BJ (cell line): ENCODE measurements at regions not wholly inside any gene's neighbourhood (a gene's known extent, or its start where the extent isn't known, plus 50 kb on each side); places are given as distances from the start of the nearest gene placed in this dataset.

Experiments used
- CTCF ChIA-PET: fragments of 350-600 bp; formaldehyde crosslinking; extraction: SDS; loops from one replicate; lab custom pipeline; 2021; ENCODE audit warnings: antibody characterized with exemption, inconsistent platforms; lab: Yijun Ruan, JAX
- POLR2A ChIA-PET: fragments of 300-600 bp; sonication (Branson Sonifier 250); formaldehyde crosslinking; extraction: SDS; loops from one replicate; lab custom pipeline; 2021; ENCODE audit warnings: antibody characterized with exemption; lab: Charles Lee
- DNase-seq: peaks from one replicate; pipeline ENCODE4 v3.0.0-alpha.2; 2011; ENCODE audit warnings: low read depth
- H3K27me3 ChIP-seq: 2 replicates; pipeline ENCODE4 v1.6.0; 2011; ENCODE audit warnings: low read length; ENCODE audit not compliant: control insufficient read depth, insufficient read depth
- H3K36me3 ChIP-seq: 2 replicates; pipeline ENCODE4 v1.5.1; 2011; ENCODE audit warnings: low read length; ENCODE audit not compliant: control insufficient read depth, insufficient read depth
- H3K4me3 ChIP-seq: 2 replicates; pipeline ENCODE4 v1.5.1; 2011; ENCODE audit warnings: low read depth, mild to moderate bottlenecking, control low read depth, low read length
- TF ChIP-seq, protein P1 (sequence below): IDR thresholded peaks from 2 replicates; pipeline ENCODE4 v1.5.1; 2011; ENCODE audit warnings: low read depth, mild to moderate bottlenecking, control low read depth, inconsistent platforms, low read length, moderate library complexity; ENCODE audit not compliant: insufficient read depth

DNA sequence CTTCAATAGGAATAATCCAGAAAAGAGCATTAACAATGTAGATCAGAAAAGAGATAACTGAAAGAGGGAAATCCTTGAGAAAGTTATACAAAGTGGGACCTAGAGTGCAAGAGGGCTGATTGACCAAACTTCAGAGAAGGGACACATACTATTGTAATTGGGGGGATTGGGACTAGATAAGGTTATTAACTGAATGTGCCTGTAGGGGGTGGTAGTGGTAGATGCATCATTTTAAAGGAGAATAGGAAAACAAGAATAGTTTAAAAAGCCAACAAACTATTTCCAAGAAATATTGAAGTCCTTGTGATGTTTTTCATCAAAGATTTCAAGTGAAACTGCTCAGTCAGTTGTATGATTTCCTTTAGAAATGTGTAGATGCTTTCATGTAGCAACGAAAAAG, 468.5 kb downstream of the TAF11L14 start:
- TF ChIP-seq, protein P1, sequence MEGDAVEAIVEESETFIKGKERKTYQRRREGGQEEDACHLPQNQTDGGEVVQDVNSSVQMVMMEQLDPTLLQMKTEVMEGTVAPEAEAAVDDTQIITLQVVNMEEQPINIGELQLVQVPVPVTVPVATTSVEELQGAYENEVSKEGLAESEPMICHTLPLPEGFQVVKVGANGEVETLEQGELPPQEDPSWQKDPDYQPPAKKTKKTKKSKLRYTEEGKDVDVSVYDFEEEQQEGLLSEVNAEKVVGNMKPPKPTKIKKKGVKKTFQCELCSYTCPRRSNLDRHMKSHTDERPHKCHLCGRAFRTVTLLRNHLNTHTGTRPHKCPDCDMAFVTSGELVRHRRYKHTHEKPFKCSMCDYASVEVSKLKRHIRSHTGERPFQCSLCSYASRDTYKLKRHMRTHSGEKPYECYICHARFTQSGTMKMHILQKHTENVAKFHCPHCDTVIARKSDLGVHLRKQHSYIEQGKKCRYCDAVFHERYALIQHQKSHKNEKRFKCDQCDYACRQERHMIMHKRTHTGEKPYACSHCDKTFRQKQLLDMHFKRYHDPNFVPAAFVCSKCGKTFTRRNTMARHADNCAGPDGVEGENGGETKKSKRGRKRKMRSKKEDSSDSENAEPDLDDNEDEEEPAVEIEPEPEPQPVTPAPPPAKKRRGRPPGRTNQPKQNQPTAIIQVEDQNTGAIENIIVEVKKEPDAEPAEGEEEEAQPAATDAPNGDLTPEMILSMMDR, result no peak
- POLR2A ChIA-PET, result no interaction called here
- CTCF ChIA-PET, result no interaction called here

DNA sequence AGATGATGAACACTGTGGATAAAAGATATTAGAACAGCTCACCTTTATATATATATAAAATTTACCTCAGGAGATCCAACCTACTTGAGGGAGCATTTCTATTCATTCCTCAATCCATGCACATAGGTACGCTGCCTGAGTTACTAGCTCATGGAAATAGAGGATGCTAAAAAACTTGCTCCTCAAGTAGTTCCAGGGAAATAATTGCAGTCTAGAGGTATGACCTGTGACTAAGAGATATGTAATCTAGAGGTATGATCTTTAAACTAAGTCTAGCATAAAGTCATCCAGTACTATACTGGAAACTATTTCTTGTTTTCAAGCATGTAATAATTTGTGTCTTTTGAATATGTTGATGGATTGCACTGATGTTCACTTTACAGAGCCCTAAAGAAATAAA, 471.2 kb downstream of the TAF11L14 start:
- ChIA-PET CTCF (interaction anchor here (0.7 kb wide), 1 partner anchor 18 kb away, joined by 3 read pairs; no protein-coding TSS in a partner anchor), POLR2A (no interaction called here)
- H3K27me3 ChIP-seq, result no peaks in the 10 kb centered on the region
- H3K4me3 ChIP-seq, result no peak overlapping the region
- no peaks in the 10 kb centered on the region for H3K36me3 ChIP-seq
- DNase-seq, result no peak
- TF ChIP-seq, protein P1, result no peak

More for the DNA sequence above, 468.5 kb downstream of the TAF11L14 start:
- DNase-seq, result no peak
- H3K27me3 ChIP-seq, result no peaks in the 10 kb centered on the region
- H3K4me3 ChIP-seq, result no peak overlapping the region
- no peaks in the 10 kb centered on the region for H3K36me3 ChIP-seq

DNA sequence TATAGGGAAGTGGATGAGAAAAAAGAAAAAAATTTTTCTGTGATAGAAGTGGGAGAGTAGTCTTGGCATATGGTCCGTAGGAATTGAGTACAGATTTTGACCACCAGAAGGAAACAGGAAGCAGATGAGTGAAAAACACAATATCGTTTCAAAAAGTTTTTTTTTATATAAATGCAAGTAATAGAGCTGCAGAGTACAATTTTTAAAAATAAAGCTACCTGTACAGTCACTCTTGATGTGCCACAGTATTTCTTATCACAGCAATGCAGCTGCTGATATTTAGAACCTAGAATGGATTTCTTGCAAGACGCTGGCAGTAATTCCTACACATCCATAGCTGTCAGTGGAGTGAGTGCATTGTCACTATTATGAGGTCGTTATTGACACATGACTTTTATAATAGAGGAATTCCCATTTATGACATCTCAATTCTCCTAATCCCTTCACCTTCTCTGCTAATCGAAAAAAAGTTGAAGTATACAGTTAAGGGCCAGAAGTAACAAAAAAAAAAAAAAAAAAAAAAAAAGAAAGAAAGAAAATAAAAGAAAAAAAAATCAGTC, 477.7 kb downstream of the TAF11L14 start:
- Histone ChIP-seq H3K36me3 (no peaks in the 10 kb centered on the region), H3K27me3 (no peaks in the 10 kb centered on the region), H3K4me3 (no peak overlapping the region)
- DNase-seq, result no peak
- CTCF ChIA-PET, result no interaction called here
- TF ChIP-seq, protein P1, result no peak
- POLR2A ChIA-PET, result no interaction called here

DNA sequence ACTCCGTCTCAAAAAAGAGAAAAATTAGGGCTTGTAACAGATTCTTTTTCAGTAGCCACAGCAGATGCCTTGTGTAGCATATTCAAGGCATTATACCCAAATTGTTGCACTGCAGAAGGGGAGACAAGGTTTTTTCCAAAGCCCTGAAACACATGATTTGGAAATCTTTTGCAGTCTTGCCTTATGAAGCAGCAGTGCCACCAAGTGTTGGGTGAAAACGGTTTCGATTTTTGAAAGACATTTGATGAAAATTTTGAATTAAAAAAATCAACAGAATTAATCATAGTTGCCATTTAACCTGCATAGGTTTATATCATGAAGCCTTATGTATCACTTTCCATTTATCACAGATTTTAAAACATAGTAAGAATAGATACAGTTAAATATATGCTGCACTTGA, 479.5 kb downstream of the TAF11L14 start:
- CTCF ChIA-PET, result no interaction called here
- no peaks in the 10 kb centered on the region for H3K27me3 ChIP-seq
- H3K36me3 ChIP-seq, result no peaks in the 10 kb centered on the region
- TF ChIP-seq, protein P1, result no peak
- no peak overlapping the region for H3K4me3 ChIP-seq
- POLR2A ChIA-PET, result no interaction called here
- no peak for DNase-seq

DNA sequence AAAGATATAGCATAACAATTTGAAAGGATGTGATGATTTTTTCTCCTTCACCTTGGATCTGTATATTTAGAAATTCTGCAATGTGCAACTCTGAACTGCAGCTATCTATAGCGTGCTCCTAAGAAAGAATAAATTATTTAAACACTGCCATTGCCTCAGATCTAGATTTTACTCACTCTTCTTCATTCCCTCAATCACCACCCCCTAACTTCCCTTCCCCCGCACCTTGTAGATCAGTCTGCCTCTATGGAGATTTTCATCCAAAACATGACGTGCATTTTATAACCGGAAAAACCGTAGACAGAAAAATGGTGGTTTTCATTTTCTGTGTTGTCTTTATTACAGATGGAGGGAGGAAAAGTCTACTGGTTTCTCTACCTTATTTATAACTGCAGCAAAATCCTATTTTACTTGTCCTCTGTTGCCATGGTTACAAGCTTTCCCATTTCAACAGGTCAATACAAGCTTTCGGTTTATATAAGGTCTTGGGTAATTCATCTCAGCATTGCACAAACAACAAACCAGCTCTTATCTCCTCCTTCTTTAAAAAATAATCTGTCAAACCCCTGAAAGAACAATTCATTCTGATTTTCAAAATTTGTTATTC, 480.0 kb downstream of the TAF11L14 start:
- Histone ChIP-seq H3K4me3 (no peak overlapping the region), H3K27me3 (no peaks in the 10 kb centered on the region), H3K36me3 (no peaks in the 10 kb centered on the region)
- TF ChIP-seq, protein P1, result no peak
- POLR2A ChIA-PET, result no interaction called here
- CTCF ChIA-PET, result no interaction called here
- no peak for DNase-seq
